GM19468 (cell line): ENCODE measurements at regions not wholly inside any gene's neighbourhood (a gene's known extent, or its start where the extent isn't known, plus 50 kb on each side); places are given as distances from the start of the nearest gene placed in this dataset.
"Not testable (repeated sequence)": the region's sequence is repeated elsewhere in the genome, so short reads cannot be mapped to it uniquely, and the experiment has no call there.

Experiments used
- ATAC-seq: cut with Tn5 transposase; IDR thresholded peaks from one replicate; pipeline ENCODE4 v1.9.1; 2021; ENCODE audit warnings: mild to moderate bottlenecking, moderate library complexity, moderate number of reproducible peaks; ENCODE audit not compliant: unreplicated experiment; ENCODE audit errors: extremely low read depth

DNA sequence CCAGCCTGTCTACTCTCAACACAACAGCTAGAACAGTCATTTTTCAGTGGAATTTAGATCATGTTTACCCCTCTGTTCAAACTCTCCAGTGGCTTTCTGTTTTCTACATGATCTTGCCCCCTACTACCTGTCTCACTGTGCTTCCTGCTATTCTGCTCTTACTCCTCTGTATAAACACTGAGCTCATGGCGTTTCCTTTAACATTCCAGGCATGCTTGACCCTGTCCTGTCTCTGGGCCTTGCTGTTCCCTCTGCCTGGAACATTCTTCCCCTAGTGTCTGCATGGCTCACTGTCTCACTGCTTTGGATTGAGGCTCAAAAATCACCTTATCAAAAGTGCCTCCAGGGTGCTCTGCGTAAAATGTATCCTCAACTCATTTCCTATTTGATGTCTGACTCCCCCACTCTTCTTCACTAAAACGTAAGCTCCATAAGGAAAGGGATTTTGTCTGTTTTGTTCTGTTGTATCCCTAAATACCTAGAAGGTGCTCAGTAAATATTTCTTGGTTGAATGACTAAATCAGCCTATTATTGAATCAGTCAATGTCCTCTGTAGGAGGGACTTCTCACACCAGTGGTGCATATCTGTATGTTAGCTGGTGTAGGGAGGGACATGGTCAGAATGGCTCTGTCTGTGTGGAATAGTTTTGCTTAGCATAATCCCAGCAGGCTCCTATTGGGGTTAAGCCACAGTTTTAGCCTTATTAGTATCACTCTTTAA lies 78.0 kb upstream of the VKORC1L1 start:
- not testable (repeated sequence) for ATAC-seq

DNA sequence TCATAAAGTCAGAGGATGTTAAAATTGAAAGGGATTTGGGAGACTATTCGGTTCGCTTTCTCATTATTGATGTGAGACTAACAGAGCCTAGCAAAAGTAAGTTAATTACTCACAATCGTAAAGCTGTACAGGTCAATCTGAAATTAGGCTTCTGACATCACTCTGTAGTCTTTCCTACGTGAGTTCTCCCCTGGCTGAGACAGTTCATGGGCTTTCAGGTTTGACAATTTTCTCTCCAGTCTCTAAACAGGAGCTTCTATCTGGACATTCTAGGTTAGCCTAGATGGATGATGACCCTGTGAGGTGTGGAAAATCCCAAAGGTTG lies 77.5 kb upstream of the VKORC1L1 start:
- not testable (repeated sequence) for ATAC-seq

DNA sequence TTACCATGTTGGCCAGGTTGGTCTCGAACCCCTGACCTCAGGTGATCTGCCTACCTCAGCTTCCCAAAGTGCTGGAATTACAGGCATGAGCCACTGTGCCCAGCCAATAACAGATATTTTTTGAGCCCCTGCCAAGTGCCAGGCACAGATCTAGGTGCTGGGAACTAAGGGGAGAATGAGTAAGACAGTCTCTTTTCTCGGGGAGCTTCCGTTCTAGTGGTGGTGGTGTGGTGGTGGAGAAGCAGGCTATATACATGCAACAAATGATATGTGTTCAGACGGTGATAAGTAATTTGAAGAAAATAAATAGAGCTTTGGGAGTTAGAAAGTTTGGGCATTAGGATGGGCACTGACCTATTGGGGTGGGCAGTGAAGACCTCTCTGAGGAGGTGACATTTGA lies 76.7 kb upstream of the VKORC1L1 start:
- ATAC-seq = no peak

DNA sequence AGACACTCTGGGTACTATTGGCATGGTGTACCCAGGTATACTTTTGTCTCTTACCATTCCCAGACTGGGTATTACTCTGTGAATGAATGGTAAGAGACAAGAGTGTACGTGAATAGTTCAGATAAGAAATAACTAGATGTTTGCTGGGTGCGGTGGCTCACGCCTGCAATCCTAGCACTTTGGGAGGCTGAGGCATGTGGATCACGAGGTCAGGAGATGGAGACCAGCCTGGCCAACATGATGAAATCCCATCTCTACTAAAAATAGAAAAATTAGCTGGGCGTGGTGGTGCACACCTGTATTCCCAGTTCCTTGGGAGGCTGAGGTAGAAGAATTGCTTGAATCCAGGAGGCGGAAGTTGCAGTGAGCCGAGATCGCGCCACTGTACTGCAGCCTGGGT lies 75.8 kb upstream of the VKORC1L1 start:
- ATAC-seq = not testable (repeated sequence)

DNA sequence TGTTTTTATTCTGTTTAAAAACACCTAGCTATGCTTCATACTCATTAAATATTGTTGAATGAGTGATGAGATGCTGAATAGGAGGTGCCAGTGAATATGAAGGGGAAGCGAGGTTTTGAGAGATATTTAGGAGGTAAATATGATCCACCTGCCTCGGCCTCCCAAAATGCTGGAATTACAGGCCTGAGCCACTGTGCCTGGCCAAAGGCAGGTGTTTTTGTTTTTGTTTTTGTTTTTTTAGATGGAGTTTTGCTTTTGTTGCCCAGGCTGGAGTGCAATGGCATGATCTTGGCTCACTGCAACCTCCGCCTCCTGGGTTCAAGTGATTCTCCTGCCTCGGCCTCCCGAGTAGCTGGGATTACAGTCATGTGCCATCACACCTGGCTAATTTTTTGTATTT lies 75.3 kb upstream of the VKORC1L1 start:
- not testable (repeated sequence) for ATAC-seq

DNA sequence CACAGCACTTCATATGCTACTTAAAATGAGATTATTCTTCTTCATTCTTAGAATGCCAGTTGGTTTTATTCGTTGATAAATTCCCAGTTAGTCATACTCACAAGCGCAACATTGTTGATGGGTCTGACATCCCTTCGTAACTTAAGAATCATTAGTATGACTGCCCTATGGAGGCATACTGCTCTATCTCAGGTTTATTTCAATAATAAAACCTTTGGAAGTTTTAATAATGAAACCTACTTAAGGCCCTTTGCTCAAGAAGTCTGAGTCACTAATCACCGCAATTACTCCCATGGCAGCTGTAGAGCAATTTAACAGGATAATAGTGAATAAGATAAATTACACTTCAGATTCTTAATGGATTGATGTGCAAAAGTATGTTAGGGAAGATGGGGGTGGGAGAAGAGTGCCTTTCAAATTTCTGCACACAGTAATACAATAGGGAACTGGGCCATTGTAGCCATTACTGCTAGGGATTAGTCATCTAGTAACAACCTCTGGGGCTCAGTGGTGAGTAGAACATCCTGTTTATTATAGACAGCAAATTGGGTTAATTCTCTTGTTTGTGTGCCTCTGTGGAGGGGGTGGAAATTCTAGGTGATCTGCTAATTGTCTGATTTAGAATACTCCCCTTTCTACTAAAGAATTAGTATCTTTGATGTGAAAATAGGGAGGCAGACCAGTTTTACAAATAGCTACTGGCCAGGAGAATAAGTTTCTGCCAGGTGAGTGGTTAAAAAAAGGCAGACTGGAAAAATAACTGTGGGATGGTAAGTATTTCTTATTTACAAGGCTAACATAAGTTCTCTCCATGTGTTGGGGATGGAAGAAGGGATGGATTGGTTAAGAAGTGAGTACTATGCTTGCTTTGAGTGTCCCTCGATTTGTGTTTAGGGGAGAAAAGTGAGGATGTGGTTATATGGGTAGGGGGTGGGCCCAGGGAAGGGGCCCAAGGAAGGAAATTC lies 74.5 kb upstream of the VKORC1L1 start:
- ATAC-seq = peak; percentile 86

DNA sequence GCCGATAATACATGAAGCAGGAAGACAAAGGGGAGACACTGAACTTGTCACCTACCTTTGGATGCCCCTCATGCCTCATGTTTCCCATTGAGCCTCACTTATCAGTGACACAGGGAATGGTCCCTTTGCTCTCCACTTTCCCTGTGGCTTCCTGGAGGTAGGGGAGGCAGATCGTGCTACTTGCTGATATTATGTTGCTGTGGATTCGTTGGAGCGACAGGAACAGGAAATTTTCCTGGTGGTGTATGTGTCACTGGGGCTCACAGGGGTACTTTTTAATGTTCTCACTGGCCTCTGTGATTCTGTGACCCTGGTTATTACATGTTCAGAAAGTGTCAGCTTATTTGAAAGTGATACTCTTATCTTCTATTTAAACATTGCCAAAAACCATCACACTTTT lies 72.7 kb upstream of the VKORC1L1 start:
- ATAC-seq = not testable (repeated sequence)

DNA sequence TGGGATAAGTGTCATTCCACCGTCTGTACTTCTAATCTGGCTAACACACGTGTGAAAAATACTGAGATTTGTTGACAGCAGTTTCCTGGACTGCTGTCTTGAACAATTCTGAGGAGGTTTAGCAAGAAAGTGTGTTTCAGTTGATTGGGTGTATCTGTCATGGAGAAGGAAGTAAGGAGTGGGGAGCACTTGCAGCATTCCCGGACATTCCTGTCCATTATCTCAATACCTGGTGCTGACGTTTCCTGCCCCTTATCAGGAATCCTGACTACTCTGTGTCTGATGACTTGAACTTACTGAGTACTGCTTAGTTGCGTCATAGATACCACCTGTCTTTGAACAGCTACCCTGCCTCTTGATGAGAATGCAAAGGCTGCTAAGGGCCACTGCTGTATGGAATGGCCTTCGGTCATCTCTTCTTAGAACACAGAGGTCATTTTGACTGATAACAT lies 72.0 kb upstream of the VKORC1L1 start:
- no peak for ATAC-seq

DNA sequence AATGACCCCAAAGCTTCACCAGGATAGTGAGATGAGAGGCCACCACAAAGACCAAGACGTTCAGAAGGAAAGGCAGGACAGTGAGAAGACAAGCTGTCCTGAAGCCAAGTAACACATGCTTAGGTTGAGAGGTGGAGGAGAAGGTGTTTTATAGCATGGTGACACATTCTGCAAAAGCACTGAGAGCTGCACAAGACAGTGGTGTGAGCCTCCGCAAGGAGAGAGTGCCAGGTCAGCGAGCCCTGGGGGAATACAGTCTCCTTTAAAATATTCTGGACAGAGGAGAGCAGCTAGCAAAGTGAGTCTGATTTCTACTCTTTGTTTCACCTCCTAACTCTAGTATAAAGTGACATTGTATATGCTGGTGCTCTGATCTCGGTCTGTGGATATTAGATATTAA lies 68.0 kb upstream of the VKORC1L1 start:
- ATAC-seq = no peak

DNA sequence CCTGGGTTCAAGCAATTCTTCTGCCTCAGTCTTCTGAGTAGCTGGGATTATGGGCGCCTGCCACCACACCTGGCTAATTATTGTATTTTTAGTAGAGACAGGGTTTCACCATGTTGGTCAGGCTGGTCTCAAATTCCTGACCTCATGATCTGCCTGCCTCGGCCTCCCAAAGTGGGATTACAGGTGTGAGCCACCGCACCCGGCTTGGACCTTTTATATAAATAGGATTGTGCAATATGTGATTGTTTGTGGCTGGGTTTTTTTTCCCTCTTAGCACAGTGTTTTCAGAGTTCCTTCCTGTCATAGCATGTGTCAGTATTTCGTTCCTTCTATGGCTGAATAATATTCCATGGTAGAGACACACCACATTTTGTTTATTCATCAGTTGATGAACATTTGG lies 65.8 kb upstream of the VKORC1L1 start:
- ATAC-seq = not testable (repeated sequence)

DNA sequence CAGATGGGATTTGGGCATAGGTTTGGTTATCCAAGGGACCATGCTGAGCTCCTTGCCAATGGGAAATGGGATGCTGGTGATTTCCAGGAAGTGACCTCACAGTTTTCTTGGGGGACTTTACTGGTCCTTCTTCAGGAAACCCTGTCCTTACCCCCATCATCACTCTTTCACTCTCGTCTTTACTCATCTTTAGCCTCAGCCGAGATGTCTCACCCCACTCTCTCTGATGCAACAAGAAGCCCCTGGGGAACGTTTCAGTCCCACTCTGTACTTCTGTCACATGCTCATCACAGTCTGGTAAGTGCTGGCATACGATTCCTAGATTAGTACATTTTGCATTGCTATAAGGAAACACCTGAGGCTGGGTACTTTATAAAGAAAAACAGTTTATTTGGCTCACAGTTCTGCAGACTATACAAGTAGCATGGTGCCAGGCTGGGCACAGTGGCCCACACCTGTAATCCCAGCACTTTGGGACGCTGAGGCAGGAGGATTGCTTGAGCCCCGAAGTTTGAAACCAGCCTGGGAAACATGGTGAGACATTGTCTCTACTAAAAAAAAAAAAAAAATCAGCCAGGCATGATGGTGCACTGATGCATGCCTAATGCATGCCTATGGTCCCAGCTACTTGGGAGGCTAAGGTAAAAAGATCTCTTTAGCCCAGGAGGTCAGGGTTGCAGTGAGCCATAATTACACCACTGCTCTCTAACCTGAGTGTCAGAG lies 63.5 kb upstream of the VKORC1L1 start:
- peak; percentile 69 for ATAC-seq

DNA sequence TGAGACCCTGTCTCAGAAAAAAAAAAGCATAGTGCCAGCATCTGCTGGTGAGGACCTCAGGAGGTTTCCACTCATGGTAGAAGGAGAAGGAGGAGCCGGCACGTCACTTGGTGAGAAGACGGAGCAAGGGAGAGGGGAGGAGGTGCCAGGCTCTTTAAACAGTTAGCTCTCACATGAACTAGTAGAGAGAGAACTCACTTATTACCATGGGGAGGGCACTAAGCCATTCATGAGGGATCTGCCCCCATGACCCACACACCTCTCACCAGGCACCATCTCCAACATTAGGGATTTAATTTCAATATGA lies 62.9 kb upstream of the VKORC1L1 start:
- ATAC-seq = no peak

DNA sequence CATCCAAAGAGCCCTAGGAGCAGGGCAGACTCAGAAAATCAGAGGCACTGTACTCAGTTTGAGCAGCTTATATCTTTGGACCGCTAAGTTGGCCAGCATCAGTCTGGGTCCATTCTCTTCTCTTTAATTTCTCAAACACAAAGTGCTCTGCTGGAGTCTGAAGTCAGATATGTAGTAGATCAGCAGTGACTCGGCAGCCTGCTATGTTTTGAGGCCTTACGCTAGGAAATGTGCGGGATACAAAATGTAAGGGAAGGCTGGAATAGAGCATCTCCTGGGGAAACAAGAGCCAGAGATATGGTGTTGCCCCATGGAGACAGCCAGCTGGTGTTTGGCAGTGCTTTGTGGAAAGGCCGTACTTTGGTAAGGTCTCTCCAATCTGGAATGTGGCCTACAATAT lies 60.6 kb upstream of the VKORC1L1 start:
- no peak for ATAC-seq

DNA sequence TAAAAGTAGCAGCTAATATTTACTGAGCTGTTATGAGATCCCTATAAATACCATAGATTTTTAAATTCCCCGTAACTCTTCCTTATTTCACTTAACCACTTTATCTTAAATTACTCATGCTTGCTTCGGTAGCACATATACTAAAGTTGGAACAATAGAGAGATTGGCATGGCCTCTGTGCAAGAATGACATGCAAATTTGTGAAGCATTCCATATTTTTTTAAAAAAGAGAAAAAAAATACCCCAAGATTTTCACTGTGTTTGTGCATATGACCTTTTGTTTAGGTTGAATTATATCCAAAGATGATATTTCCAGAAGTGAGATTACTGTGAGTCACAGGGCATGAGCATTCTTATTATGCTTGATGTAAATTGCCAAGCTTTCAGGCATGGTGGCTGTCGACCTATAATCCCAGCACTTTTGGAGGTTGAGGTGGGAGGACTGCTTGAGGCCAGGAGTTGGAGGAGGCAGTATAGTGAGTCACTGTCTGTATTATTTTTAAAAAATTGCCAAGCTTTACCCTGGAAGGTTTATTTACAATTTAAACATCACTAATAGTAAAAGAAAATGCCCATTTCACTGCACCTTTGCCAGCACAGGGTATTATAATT lies 58.2 kb upstream of the VKORC1L1 start:
- not testable (repeated sequence) for ATAC-seq

DNA sequence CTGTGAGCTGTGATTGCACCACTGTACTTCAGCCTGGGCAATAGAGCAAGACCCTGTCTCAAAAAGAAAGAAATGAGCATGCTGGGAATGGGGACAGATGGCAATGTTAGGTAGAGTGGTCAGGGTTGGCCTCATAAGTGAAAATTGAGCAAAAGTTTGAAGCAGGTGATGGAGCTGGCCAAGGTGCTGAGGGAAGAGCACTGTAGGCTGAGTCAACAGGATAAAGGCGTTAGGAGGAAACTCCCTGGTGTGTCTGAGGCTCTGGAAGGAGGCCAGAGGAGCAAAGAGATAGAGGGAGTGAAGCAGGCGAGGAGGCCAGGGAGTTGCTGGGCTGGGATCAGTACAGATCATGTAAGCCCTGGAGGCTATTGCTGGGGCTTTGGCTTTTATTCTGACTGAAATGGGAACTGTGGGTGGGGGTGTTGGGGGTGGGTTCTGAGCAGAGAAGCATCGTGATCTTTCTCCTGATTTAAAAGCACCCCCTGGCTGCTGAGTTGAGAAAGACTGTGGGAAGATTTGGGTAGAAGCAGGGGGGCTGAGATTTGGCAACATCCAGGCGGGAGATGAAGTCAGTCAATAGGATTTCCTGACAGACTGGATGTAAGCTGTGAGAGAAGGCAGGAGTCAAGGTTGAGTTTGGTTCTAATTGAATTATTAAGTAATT lies 52.5 kb upstream of the VKORC1L1 start:
- no peak for ATAC-seq
